D721Med (cell line): ENCODE measurements at regions not wholly inside any gene's neighbourhood (a gene's known extent, or its start where the extent isn't known, plus 50 kb on each side); places are given as distances from the start of the nearest gene placed in this dataset.

Experiments
- DNase-seq: peaks from one replicate; pipeline ENCODE4 v3.0.0; 2011; ENCODE audit warnings: low spot score; ENCODE audit not compliant: insufficient read length
- FAIRE-seq: peaks from 2 replicates; lab custom pipeline; 2011; peaks lifted over from hg19 to GRCh38; lab: Jason Lieb, UNC
- TF ChIP-seq, protein P1 (sequence below): IDR thresholded peaks from 2 replicates; pipeline ENCODE4 v1.5.1; 2012; ENCODE audit warnings: mild to moderate bottlenecking, control low read depth; ENCODE audit not compliant: insufficient read depth; ENCODE audit errors: missing control alignments

DNA sequence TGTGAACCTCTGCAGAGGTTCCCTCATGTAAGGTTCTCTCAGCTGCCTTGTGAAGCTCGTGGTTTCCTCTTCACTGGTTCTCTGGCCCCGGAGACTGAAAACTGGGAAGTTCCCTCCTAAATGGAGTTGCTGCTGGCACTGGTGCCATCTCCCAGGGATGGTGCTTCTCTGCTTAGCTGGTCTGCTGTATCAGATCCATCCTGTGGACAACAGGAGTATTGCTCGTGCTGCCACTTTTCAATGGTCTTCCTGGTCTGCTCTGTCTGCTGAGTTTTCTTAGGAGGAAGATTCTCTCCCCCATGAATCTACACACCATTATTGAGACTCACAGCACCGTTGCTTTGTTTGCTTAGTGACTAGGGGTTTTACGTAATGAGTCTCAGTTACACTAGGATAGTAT lies 247.8 kb downstream of the OTUD1 start:
- FAIRE-seq (no peak), DNase-seq (no peak)
- TF ChIP-seq, protein P1, sequence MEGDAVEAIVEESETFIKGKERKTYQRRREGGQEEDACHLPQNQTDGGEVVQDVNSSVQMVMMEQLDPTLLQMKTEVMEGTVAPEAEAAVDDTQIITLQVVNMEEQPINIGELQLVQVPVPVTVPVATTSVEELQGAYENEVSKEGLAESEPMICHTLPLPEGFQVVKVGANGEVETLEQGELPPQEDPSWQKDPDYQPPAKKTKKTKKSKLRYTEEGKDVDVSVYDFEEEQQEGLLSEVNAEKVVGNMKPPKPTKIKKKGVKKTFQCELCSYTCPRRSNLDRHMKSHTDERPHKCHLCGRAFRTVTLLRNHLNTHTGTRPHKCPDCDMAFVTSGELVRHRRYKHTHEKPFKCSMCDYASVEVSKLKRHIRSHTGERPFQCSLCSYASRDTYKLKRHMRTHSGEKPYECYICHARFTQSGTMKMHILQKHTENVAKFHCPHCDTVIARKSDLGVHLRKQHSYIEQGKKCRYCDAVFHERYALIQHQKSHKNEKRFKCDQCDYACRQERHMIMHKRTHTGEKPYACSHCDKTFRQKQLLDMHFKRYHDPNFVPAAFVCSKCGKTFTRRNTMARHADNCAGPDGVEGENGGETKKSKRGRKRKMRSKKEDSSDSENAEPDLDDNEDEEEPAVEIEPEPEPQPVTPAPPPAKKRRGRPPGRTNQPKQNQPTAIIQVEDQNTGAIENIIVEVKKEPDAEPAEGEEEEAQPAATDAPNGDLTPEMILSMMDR, result no peak

DNA sequence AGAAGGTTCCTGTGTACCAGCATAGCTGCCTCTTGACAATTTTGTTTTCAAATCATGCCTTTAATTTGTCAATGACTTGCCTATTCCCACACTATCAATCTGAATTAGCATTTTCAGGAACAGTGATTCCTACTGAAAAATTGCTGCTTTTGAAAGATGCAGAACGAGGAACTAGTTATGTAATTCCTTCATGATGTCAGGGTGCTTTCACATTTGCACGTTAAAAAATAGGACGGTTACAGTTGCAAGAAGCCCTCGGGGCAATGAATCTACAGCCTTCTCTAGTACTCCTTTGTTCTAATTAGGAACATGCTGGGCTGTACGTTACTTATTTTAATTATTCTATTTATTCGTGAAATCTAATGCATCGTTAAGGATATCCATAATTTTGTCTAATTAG lies 253.9 kb downstream of the OTUD1 start:
- no peak for FAIRE-seq
- TF ChIP-seq, protein P1, result no peak

DNA sequence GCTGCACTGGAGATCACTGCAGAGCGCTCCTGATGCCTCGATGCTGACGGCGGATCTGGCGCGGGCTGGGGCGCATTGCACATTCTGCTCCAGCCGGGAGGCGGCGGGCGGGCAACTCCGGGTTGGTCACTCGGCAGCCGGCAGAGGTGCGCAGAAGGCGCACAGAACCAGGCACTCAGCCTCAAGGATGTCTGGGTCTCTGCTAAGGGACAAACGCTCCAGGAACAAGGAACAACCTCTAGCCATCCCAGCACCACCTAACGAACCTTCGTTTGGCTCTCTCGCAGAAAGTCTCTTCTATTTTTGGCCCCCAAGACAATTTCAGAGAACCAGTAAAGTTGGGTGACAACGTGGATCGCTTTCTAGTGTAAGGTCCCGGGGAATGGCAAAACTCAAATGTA lies 254.6 kb downstream of the OTUD1 start:
- TF ChIP-seq, protein P1, result no peak
- FAIRE-seq, result no peak
- DNase-seq, result no peak

More for the DNA sequence above, 253.9 kb downstream of the OTUD1 start:
- DNase-seq, result no peak

DNA sequence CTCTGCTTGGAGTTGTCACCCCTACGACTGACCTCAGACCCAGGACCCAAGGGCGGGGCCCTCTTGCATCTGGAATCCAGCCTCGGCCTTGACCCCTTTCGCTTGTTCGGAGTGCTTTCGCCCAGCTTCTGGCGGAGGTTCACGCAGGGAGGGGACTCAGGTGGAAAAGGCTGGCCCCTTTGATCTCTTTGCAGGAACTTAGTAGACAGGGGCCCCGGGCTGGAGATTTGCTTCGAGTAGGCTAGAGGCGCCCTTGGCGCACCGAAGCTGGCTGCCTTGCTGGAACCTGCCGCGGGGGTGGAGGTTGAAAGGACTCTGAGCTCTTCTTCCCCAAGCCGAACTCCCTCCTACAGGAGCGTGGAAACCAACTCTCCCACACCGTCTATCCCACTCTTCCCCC lies 255.1 kb downstream of the OTUD1 start:
- DNase-seq (no peak), FAIRE-seq (no peak)
- TF ChIP-seq, protein P1, result no peak

DNA sequence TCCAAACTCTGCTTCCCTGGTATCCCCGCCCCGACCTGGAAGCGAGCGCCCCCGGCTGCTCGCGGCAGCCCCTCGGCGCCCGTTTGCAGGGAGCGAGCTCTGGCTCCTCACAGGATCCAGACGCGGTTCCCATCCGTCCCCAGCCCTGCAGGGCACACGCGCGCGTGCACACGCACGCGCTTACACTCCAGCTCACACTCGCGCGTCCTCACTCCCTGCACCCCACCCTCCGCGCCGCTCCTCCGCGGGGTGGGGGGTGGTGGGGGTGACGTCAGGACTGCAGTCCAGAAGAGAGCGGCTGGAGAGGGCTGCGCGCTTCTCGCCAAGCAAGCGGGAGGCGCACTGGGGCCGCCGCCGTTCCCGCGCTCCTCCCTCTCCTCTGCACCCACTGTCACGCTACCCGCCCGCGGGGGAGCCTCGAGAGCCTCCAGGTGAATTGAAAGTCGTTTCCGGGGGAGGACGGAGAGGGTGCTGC lies 255.6 kb downstream of the OTUD1 start:
- FAIRE-seq, result no peak
- TF ChIP-seq, protein P1, result no peak
- no peak for DNase-seq

DNA sequence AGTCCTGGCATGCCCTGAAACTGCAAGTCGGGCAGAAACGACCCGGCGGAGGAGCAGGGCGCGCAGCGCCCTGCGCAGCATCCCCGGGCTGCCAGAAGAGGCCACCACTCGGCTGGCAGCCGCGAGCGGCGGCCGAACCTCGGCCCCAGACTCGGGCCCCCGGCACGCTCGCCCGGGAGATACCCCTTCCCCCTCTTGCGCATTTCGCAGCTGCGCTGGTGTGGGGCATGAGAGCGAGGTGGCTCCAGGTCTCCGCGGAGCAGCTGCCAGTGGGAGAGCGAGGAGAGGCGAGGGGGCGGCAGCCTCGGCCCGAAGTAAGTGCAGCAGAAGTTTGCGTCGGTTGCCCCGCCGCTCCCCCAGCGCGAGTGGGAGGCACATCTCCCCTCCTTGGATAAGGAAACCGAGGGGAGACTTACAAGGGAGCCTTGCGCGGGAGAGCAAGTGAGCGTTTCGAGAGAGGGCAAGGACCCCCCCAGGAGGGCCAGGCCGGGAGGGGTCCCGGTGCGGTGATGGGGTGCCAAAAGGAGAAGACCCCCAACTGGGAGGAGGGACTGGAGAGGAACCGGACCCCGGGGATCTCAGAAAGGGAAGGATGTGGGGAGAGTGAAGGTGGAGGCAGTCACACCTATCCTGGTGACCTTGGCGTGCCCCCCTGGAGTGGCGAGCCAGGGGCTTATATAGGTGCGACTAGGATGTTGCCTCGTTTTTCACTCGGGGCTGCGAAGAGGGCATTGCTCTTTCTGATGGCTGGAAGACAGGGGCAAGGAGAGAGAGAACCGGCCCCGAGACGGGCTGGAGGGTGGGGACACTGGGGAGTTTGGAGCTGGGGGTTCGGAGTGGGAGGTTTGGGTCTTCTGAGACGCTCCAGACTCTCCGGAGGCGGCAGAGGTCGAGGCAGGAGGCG lies 256.3 kb downstream of the OTUD1 start:
- TF ChIP-seq, protein P1, result no peak
- FAIRE-seq, result no peak
- DNase-seq, result no peak
